GM21825 (cell line): ENCODE measurements at regions not wholly inside any gene's neighbourhood (a gene's known extent, or its start where the extent isn't known, plus 50 kb on each side); places are given as distances from the start of the nearest gene placed in this dataset.

ENCODE experiments used
- ATAC-seq: cut with Tn5 transposase; IDR thresholded peaks from one replicate; pipeline ENCODE4 v1.9.1; 2021; ENCODE audit warnings: mild to moderate bottlenecking, moderate library complexity; ENCODE audit not compliant: unreplicated experiment

DNA sequence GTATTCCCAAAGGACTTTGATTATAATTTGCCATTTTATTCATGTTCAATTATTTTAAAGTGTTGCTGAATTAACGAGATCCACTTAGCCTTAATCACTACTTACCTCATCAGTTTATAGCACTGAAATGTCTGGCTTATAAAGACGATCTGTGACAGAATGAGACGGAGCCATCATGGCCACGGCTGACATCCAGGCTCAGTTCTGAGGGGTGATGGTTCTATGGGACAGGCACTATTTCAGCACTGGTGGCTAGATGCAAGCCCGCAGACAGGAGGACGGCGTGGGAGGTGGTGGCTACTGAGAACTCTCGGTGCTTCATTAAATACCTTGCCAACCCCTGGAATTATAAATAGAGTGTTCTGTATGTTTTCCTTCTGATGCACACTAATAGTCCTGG is 1084.2 kb upstream of the TENM3 start:
- ATAC-seq, result no peak

DNA sequence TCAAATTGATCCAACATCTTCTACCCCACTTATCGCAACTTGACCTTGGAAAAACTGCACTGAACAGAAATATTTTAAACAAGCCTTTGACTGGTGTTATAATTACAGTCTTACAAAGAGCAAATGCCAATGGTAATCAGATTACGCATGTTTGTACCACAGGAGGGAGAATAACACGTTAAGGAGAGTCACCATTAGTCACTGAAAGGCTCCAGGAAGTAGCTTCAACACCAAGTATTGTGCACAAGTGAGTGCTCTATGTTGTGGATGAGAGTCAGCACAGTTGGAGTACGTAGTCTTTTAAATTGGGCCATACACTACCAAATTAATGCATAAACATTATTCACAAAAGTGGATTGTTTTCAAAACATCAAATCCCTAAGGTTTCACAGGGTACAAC is 1081.5 kb upstream of the TENM3 start:
- ATAC-seq, result no peak

- no peak for ATAC-seq
These were observed 1080.9 kb upstream of the TENM3 start for GRCh38 chr4:181162266-181162665.

GRCh38 chr4:181162676-181163075 is 1080.5 kb upstream of the TENM3 start:
- no peak for ATAC-seq

DNA sequence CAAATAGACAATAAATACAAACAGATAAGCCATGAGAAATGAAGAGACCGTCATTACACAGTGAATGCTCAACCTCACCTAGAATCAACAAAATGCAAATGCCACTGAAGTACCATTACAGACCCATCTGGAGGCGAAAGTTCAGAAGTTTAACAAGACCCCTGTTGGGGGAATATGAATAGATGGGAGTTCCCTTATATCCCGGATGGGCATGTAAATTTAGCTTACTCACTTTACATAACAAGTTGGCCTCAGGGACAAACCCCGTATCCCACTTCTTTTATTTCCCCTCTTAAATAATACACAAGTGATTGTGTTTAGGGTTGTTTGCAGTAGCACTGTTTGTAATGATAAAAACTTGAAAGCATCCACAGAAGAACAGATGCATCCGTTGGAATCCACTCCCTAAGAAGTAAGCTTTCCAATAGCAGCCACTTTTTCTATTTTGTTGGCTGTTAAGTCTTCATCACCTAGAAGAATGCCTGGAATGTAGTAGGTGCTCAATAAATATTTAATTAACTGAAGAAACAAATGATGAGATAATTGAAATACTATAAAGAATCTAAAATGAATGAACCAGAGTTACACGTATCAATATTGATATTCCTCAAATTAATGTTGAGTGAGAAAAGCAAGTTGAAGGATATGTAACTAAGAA is 1076.3 kb upstream of the TENM3 start:
- ATAC-seq, result no peak

DNA sequence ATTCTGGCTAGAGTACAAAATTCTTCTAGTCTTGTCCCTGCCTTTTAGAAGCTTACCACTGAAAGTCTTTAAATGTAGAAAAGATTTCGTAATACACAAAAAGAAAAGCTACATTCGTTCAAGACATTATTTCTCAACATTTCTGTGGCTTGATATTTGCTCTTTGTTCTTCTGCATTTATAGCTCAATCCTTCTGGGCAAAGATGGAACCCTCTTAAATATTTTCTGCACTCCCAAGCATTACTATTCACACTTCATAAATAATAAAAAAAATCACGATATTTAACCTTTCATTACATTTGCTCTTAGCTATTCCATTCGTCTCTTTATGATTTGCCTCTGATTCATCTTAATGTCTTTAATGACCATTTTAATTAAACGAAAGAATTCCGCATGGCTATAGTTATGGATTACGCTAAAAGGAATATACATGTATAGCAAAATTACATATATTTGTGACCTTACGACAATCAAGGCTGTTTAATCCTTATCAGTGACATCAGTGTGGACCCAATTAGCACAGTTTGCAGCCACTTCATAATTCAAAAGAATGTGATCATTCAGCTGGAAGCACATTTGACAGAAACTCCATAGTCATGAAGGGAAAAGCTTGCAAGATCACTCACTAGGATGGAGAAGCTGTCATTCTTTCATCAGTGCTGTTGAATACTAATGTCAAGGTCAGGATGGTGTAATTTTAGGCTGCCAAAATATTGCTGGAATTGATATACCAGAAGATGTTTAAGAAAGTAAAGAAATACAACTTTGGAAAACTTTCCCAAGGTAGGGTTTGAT is 1075.0 kb upstream of the TENM3 start:
- no peak for ATAC-seq

DNA sequence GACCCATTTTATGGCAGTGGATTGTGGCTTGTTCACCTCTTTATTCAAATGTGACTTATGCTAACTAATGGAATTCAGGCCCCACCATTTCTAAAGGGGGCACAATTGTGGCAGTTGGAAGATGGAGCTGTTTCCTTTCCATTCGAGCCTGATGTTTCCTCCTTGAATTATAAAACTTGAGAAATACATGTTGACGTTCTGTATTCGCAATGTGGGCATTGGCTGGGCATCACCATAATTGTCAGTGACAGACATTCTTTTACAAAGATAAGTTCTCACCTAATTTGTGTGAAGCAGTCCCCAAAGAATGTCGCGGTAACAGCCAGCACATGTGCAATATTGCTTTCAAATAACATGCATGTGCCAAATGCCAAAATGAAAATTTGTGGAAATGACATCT is 1070.2 kb upstream of the TENM3 start:
- ATAC-seq, result no peak

DNA sequence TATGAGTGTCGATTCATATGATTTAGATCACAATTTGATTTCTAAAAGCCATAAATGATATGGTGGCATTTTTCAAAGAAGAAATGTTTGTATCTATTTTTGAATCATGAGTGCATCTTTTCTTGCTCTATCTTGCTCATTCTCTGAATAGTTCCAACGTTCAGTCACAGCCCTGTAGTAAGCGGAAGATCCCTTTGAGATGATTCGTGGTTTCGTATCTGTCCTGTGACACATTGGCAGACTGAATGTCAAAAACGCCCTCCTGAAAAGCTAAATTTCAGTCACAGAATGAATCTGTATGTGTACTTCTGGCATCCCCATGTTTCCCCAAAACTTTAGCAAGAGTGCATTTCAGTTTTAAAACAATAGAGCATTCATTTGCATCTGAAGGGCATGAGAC is 1066.9 kb upstream of the TENM3 start:
- ATAC-seq, result no peak

GRCh38 chr4:181181331-181181730 is 1061.9 kb upstream of the TENM3 start:
- no peak for ATAC-seq

- ATAC-seq, result no peak
These were observed 1053.5 kb upstream of the TENM3 start for GRCh38 chr4:181189751-181190150.

- ATAC-seq, result no peak
These were observed 1049.9 kb upstream of the TENM3 start for GRCh38 chr4:181193131-181193930.

GRCh38 chr4:181194096-181194495 is 1049.1 kb upstream of the TENM3 start:
- no peak for ATAC-seq

DNA sequence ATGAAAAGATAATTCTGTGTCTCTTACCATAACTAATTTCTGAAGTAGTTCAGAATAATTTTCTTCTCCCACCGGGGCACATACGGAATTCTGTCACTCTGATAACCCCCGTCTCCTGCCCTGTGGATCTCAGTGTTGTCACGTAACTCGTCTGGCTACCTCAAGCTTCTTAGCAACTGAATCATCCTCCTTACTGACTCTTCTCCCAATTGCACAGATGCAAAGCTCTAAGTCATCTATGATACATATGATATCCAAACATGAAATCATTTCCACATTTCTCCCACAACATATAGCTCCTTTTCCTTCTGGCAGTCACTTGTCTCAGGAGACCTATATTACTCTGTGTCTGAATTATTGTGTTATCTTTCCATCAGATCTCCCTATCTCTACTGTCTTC is 1043.1 kb upstream of the TENM3 start:
- ATAC-seq, result no peak

DNA sequence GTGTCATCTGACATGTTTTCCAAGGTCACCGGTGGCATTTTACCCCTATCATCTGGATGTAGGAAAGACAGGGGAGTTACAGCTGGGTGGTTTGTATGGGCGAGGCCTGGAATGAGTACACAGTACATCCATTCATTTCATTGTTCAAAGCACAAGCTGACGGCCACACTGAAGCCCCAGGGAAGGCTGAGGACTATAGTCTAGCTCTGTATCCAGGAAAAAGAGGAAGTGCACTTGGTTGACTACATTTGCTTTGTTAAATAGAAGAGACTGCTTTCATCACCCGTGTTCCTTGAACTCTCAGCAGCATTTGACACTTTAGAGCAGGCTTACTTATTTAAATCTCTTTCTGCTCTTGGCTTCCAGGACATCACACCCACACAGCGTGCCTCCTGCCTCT is 1041.0 kb upstream of the TENM3 start:
- no peak for ATAC-seq

GRCh38 chr4:181204109-181204508 is 1039.1 kb upstream of the TENM3 start:
- ATAC-seq, result no peak

- no peak for ATAC-seq
These were observed 1029.7 kb upstream of the TENM3 start for GRCh38 chr4:181213551-181213950.

GRCh38 chr4:181216501-181216900 is 1026.7 kb upstream of the TENM3 start:
- no peak for ATAC-seq

- ATAC-seq, result no peak
These were observed 1023.3 kb upstream of the TENM3 start for GRCh38 chr4:181219783-181220416.

GRCh38 chr4:181224852-181225251 is 1018.4 kb upstream of the TENM3 start:
- no peak for ATAC-seq

DNA sequence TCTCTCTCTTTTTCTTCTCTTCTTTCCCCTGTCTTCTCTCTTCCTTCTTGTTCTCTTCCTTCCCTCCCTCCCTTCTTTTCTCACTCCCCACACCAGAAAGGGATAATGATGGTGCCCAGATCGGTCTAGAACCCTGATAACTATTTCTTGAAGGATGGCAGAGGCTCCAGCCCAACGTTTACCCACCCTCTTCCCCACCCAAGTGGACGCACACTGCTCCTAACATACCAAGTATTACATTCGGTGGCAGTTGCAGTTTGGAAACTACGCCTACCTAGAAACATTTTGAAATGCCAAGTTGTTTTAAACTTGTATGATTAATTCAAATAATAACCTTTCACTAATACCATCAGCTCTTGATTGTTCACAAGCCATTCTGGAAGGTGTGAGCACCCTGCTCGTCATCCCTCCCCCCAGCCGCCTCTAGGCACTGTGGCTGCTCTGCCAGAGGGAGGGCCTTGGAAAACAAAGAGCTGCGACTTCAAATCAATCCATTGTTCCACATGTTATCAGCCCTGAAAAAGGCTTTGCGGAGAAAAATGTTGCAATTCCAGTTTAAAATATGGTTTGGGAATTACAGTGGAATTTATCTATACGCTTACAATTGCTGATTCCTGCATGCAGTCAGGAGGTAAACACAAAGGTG is 1017.5 kb upstream of the TENM3 start:
- no peak for ATAC-seq
